ENCODE measurements at regions not wholly inside any gene's neighbourhood (a gene's known extent, or its start where the extent isn't known, plus 50 kb on each side); places are given as distances from the start of the nearest gene placed in this dataset.
"Not testable (repeated sequence)": the region's sequence is repeated elsewhere in the genome, so short reads cannot be mapped to it uniquely, and the experiment has no call there.

DNA sequence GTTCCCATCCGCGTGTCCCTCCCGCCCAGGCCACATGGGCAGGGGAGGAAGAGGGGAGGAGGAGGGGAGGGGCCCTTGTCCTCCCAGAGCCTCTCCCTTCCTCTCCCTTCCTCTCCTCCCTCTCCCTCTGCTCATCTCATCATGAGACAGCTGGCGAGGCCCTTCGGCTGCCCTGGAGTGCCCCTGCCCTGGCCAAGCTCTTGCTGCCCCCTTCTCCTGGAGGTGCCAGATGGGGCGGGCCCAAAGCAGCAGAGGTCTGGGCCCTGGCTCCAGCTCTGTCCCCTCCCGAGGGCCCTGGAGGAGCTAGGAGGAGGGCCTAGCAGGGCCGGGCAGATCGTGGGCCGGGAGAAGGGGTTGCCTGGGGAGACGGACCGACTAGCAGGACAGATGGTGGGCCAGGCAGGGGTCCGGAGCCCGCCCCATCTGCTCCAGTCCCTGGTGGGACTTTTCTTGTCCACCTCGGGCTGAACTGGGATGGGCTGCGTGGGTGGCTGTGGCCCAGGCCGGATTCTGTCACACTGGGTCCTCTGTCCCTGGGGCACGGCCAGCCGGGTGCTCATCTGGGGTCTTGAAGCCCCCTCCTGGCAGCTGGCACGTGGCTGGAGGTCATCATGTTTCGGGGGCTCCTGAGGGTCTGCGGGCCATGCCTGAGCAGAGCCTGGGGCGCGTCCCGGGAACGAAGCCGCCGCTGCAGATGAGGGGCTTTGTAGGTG, 183.4 kb downstream of the GOLGA6L6 start:
- ChIA-PET POLR2A (no interaction called here), CTCF (interaction anchor here (1.3 kb wide), 1 partner anchor 1865 kb away, joined by 3 read pairs; no protein-coding TSS in a partner anchor)
- DNase-seq (ENCODE audit: extremely low spot score) = no peak
- no peak for TF ChIP-seq PKNOX1 (IDR thresholded peaks at IDR 0.05)

GRCh38 chr15:20357481-20358065, 184.0 kb downstream of the GOLGA6L6 start:
- DNase-seq (ENCODE audit: extremely low spot score) = no peak
- CTCF ChIA-PET = interaction anchor here (1.3 to 1.4 kb wide), 2 partner anchors 1864 to 1865 kb away, joined by 3 to 4 read pairs; no protein-coding TSS in a partner anchor
- TF ChIP-seq ZNF384 (IDR thresholded peaks at IDR 0.05) = no peak
- no peak for TF ChIP-seq HDGF (IDR thresholded peaks at IDR 0.05; ENCODE audit: borderline replicate concordance)
- no peak for TF ChIP-seq TARDBP (IDR thresholded peaks at IDR 0.05)
- TF ChIP-seq ELF4 (IDR thresholded peaks at IDR 0.05) = no peak
- no peak for TF ChIP-seq ARNT (IDR thresholded peaks at IDR 0.05)
- no peak for TF ChIP-seq SP1 (IDR thresholded peaks at IDR 0.05)
- no peak for TF ChIP-seq BHLHE40 (IDR thresholded peaks at IDR 0.05; ENCODE audit: borderline replicate concordance)
- no peak for TF ChIP-seq NFRKB (IDR thresholded peaks at IDR 0.05)
- TF ChIP-seq SUZ12 (IDR thresholded peaks at IDR 0.05) = no peak
- TF ChIP-seq LEF1 (IDR thresholded peaks at IDR 0.05; ENCODE audit: borderline replicate concordance) = no peak
- no peak for TF ChIP-seq PKNOX1 (IDR thresholded peaks at IDR 0.05)
- POLR2A ChIA-PET = no interaction called here

GRCh38 chr15:20356911-20357480, 184.6 kb downstream of the GOLGA6L6 start:
- DNase-seq (ENCODE audit: extremely low spot score) = no peak
- ChIA-PET POLR2A (no interaction called here), CTCF (interaction anchor here (1.3 to 1.4 kb wide), 2 partner anchors 1864 to 1866 kb away, joined by 3 to 4 read pairs; no protein-coding TSS in a partner anchor)
- TF ChIP-seq FOXM1 (IDR thresholded peaks at IDR 0.05; ENCODE audit: borderline replicate concordance) (no peak), ELF4 (IDR thresholded peaks at IDR 0.05) (no peak), FOXA1 (IDR thresholded peaks at IDR 0.05) (no peak), BHLHE40 (IDR thresholded peaks at IDR 0.05; ENCODE audit: borderline replicate concordance) (no peak), FOXK2 (IDR thresholded peaks at IDR 0.05) (no peak), NFRKB (IDR thresholded peaks at IDR 0.05) (no peak), ARNT (IDR thresholded peaks at IDR 0.05) (no peak), ZNF384 (IDR thresholded peaks at IDR 0.05) (no peak), HDGF (IDR thresholded peaks at IDR 0.05; ENCODE audit: borderline replicate concordance) (no peak), SUZ12 (IDR thresholded peaks at IDR 0.05) (no peak), LEF1 (IDR thresholded peaks at IDR 0.05; ENCODE audit: borderline replicate concordance) (no peak)

DNA sequence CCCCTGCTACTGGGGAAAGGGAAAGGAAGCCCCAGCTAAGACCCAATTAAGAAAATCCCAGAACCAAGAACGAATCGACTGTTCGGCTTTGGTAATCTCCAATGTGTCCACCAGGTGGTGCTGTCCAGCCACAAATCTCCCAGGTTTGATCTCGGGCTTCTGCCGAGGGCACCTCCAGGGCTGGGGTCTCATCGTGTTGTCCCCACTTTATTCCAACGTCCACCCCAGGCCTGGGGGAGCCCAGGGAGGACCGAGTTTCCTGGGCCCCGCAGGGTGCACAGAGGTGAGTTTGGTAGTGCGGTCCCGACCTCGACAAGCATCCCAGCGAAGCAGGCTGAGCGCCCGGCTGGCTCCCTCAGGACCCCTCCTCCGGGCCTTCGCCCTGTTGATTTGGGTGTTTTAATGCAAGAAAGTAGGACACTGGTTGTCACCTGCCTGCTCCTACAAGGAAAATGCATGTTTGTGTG, 185.1 kb downstream of the GOLGA6L6 start:
- peak; percentile 49 for DNase-seq (ENCODE audit: extremely low spot score)
- POLR2A ChIA-PET = no interaction called here
- CTCF ChIA-PET = interaction anchor here (1.0 to 1.4 kb wide), 2 partner anchors 1865 to 1868 kb away, joined by 4 read pairs; no protein-coding TSS in a partner anchor
- TF ChIP-seq FOXK2 (IDR thresholded peaks at IDR 0.05) (no peak), HDGF (IDR thresholded peaks at IDR 0.05; ENCODE audit: borderline replicate concordance) (no peak), FOXA1 (IDR thresholded peaks at IDR 0.05) (no peak), FOXM1 (IDR thresholded peaks at IDR 0.05; ENCODE audit: borderline replicate concordance) (no peak)

DNA sequence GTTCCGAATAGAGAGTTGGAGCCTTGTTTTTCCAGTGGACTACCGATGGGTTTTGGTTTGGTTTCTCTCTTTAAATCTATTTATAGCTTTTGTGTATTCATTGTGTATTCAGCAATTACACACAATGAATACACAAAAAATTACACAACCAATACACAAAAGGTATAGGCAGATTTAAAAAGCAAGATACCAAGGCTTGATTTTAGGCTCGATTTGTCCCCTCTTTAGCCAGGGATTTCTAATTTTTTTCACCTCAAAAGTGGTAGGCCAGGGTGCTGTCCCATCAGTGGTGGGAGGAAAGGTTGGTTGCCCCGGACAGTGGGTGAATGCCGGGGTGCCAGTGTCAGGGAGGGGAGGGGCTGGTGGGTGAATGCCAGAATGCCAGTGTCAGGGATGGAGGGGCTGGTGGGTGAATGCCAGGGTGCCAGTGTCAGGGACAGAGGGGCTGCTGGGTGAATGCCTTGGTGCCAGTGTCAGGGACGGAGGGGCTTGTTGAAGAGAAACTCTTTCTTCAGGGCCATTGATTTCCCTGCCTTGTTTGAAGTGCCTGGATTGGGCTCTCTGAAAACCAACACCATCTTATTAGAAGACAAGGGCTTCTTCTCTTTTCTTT, 186.2 kb downstream of the GOLGA6L6 start:
- no peak for TF ChIP-seq ZNF384 (IDR thresholded peaks at IDR 0.05)
- no peak for DNase-seq (ENCODE audit: extremely low spot score)
- ChIA-PET POLR2A (no interaction called here), CTCF (interaction anchor here (1.0 kb wide), 1 partner anchor 1869 kb away, joined by 4 read pairs; no protein-coding TSS in a partner anchor)

DNA sequence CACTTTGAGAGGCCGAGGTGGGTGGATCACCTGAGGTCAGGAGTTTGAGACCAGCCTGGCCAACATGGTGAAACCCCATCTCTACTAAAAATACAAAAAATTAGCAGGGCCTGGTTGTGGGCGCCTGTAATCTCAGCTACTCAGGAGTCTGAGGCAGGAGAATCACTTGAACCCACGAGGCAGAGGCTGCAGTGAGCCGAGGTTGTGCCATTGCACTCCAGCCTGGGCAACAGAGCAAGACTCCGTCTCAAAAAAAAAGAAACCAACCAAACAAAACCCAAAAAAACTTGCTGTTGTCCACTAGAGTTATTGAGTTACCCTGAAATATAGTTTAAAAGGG, 186.7 kb downstream of the GOLGA6L6 start:
- CTCF ChIA-PET; DNase-seq (ENCODE audit: extremely low spot score); POLR2A ChIA-PET: not testable (repeated sequence)

GRCh38 chr15:20353966-20354883, 187.4 kb downstream of the GOLGA6L6 start:
- TF ChIP-seq FOXA1 (IDR thresholded peaks at IDR 0.05) (no peak), L3MBTL2 (conservative IDR thresholded peaks at IDR 0.05) (no peak), HDGF (IDR thresholded peaks at IDR 0.05; ENCODE audit: borderline replicate concordance) (no peak), FOXK2 (IDR thresholded peaks at IDR 0.05) (no peak), SUZ12 (IDR thresholded peaks at IDR 0.05) (no peak), ZNF384 (IDR thresholded peaks at IDR 0.05) (no peak), NFRKB (IDR thresholded peaks at IDR 0.05) (no peak), ELF4 (IDR thresholded peaks at IDR 0.05) (no peak), TARDBP (IDR thresholded peaks at IDR 0.05) (no peak), LEF1 (IDR thresholded peaks at IDR 0.05; ENCODE audit: borderline replicate concordance) (no peak), ARNT (IDR thresholded peaks at IDR 0.05) (no peak), SP1 (IDR thresholded peaks at IDR 0.05) (no peak), FOXM1 (IDR thresholded peaks at IDR 0.05; ENCODE audit: borderline replicate concordance) (no peak)
- DNase-seq (ENCODE audit: extremely low spot score) = no peak
- ChIA-PET POLR2A (no interaction called here), CTCF (no interaction called here)

Measured in HEK293T (cell line).